Lung (tissue), 11 donors: ENCODE measurements at regions not wholly inside any gene's neighbourhood (a gene's known extent, or its start where the extent isn't known, plus 50 kb on each side); places are given as distances from the start of the nearest gene placed in this dataset.
A peak's percentile ranks its signal among the peaks of the same experiment; 100 is the strongest.

ENCODE experiments used
- ATAC-seq: fragments of 200-7000 bp; cut with Tn5 transposase; one replicate; pipeline ENCODE4 v1.9.1; 2020; ENCODE audit warnings: moderate number of reproducible peaks; ENCODE audit not compliant: insufficient read depth, low FRiP score
- DNase-seq, 3 donors: peaks; one replicate each; pipeline ENCODE4 v3.0.0-alpha.2; 2013 to 2017
- H3K27ac ChIP-seq, 2 donors: one replicate each; pipeline ENCODE4 v1.5.1; 2013; ENCODE audit warnings: mild to moderate bottlenecking in 2 of 2, moderate library complexity in 2 of 2, control low read depth in 1 of 2, inconsistent platforms in 1 of 2, low read depth in 1 of 2, low read length in 1 of 2
- H3K27me3 ChIP-seq, 3 donors: one replicate each; pipeline ENCODE4 v1.5.1; 2013; ENCODE audit warnings: low read length in 2 of 3; ENCODE audit not compliant: control insufficient read depth in 3 of 3, insufficient read depth in 3 of 3
- H3K36me3 ChIP-seq, 4 donors: one replicate each; pipeline ENCODE4 v1.5.1; 2013; ENCODE audit warnings: low read length in 4 of 4, mild to moderate bottlenecking in 1 of 4, moderate library complexity in 1 of 4; ENCODE audit not compliant: control insufficient read depth in 4 of 4, insufficient read depth in 4 of 4
- H3K4me1 ChIP-seq, 5 donors: one replicate each; pipeline ENCODE4 v1.5.1; 2013; ENCODE audit warnings: low read length in 5 of 5, mild to moderate bottlenecking in 2 of 5, moderate library complexity in 1 of 5; ENCODE audit not compliant: control insufficient read depth in 5 of 5, insufficient read depth in 5 of 5
- H3K4me3 ChIP-seq: one replicate; pipeline ENCODE4 v1.5.1; 2013; ENCODE audit warnings: mild to moderate bottlenecking, control low read depth, moderate library complexity
- H3K9ac ChIP-seq, 2 donors: one replicate each; pipeline ENCODE4 v1.5.1; 2013; ENCODE audit warnings: low read length in 2 of 2, control low read depth in 1 of 2; ENCODE audit not compliant: insufficient read depth in 1 of 2
- H3K9me3 ChIP-seq, 4 donors: one replicate each; pipeline ENCODE4 v1.5.1; 2013; ENCODE audit warnings: low read length in 3 of 4, mild to moderate bottlenecking in 1 of 4, moderate library complexity in 1 of 4; ENCODE audit not compliant: control insufficient read depth in 4 of 4, insufficient read depth in 3 of 4
- WGBS, 2 donors: extraction: QIAGEN DNeasy Blood & Tissue Kit; methylation state at CpG; one replicate each; pipeline ENCODE4 v1.1.7; 2013; 5-methylcytosine and 5-hydroxymethylcytosine counted together
- TF ChIP-seq, protein P1 (sequence below): IDR thresholded peaks from 2 replicates; pipeline ENCODE4 v1.5.1; 2012; ENCODE audit warnings: mild to moderate bottlenecking; ENCODE audit errors: control extremely low read depth, extremely low read depth
- donor health status: control.
- donor health status: control.
- donor health status: Bipolar disorder and iron deficiency.
- donor health status: healthy.
- donor health status: DM: yes; HTN: yes; CAD: no.

DNA sequence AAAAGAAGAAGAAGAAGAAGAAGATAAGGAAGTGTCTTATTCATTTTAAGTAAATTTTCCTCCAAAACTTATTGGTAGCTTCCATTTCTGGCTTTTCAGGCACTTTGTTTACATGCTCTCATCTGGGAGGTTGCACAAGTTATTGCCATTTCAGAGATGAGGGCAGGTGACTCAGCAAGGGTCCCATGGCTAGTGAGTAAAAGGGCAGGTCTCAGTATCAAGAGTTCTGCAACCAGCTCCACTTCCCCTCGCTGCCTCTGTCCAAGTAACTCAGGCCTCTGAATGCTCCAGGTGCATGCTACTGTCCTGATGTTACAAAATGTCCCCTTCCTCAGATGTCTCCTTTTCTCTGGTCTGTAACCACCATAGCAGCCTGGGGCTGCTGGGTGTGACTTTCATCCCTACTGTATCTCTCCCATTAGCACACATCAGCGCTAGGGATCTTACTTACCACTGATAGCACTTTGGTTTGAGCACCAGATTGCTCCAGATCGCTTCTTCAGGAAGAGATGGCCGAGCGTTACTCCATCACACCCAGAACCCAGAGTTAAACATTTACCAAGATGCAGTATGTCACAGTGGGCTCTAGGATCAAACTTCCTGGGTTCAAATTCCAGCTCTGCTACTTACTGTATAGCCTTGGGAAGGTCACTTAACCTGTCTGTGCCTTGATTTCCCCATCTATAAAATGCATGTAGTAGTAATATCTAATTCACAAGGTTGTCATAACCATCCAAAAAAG is 57.4 kb upstream of the LAPTM4A start:
- no peak for DNase-seq
- H3K9ac ChIP-seq = no peak overlapping the region
- peaks cover 0 to 2% (median 0%) of the 10 kb centered on the region in 4 donors for H3K9me3 ChIP-seq
- WGBS, 2 donors = 81 to 90% methylated on average over 5 of the region's 5 CpGs
- TF ChIP-seq, protein P1, sequence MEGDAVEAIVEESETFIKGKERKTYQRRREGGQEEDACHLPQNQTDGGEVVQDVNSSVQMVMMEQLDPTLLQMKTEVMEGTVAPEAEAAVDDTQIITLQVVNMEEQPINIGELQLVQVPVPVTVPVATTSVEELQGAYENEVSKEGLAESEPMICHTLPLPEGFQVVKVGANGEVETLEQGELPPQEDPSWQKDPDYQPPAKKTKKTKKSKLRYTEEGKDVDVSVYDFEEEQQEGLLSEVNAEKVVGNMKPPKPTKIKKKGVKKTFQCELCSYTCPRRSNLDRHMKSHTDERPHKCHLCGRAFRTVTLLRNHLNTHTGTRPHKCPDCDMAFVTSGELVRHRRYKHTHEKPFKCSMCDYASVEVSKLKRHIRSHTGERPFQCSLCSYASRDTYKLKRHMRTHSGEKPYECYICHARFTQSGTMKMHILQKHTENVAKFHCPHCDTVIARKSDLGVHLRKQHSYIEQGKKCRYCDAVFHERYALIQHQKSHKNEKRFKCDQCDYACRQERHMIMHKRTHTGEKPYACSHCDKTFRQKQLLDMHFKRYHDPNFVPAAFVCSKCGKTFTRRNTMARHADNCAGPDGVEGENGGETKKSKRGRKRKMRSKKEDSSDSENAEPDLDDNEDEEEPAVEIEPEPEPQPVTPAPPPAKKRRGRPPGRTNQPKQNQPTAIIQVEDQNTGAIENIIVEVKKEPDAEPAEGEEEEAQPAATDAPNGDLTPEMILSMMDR = no peak
- H3K4me3 ChIP-seq = no peak overlapping the region
- peaks cover 0 to 8% (median 2%) of the 10 kb centered on the region in 5 donors for H3K4me1 ChIP-seq
- H3K27me3 ChIP-seq = no peaks in the 10 kb centered on the region
- no peak for ATAC-seq
- no peaks in the 10 kb centered on the region for H3K36me3 ChIP-seq
- H3K27ac ChIP-seq = no peak overlapping the region

DNA sequence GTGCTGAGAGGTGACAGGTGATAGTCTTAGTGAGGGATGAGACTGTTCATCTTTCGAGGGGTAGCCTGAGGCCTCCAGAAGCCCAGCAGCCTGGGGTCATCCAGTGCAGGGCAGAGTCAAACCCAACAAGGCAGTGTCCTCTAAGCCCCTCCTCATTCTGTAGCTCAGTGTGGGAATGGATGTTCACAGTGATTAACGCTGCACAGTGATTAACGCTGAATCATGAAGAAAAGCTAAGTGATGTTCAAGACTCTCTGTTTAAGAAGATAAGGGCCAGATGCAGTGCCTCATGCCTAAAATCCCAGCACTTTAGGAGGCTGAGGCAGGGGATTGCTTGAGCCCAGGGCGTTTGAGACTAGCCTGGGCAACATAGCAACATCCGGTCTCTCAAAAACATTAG is 56.3 kb upstream of the LAPTM4A start:
- no peak overlapping the region for H3K27ac ChIP-seq
- DNase-seq (no peak), ATAC-seq (no peak)
- peaks cover 0 to 8% (median 0%) of the 10 kb centered on the region in 5 donors for H3K4me1 ChIP-seq
- no peaks in the 10 kb centered on the region for H3K36me3 ChIP-seq
- no peak overlapping the region for H3K9ac ChIP-seq
- peaks cover 0 to 2% (median 0%) of the 10 kb centered on the region in 4 donors for H3K9me3 ChIP-seq
- TF ChIP-seq, protein P1 = no peak
- WGBS, 2 donors = 90 to 92% methylated on average over 5 of the region's 5 CpGs
- no peaks in the 10 kb centered on the region for H3K27me3 ChIP-seq
- H3K4me3 ChIP-seq = no peak overlapping the region

DNA sequence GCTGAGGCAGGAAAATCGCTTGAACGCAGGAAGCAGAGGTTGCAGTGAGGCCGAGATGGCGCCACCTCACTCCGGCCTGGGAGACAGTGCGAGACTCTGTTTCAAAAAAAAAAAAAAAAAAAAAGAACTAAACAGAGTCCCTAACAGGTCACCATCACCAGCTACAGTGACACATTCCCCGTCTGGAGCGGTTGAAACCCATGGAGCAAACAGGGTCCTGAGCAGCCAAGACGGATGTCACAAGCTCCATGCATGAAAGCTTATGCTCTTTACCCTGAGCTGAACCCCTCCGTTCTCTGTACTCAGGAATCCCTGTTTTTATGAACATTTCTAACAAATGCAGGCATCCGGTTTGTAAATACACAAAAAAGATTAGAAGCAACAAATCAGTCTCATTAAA is 55.9 kb upstream of the LAPTM4A start:
- H3K36me3 ChIP-seq = no peaks in the 10 kb centered on the region
- peaks cover 0 to 8% (median 0%) of the 10 kb centered on the region in 5 donors for H3K4me1 ChIP-seq
- H3K9ac ChIP-seq = no peak overlapping the region
- ATAC-seq (no peak), DNase-seq (peak in 1 of 3 donors; percentile 32)
- TF ChIP-seq, protein P1 = no peak
- no peaks in the 10 kb centered on the region for H3K27me3 ChIP-seq
- whole genome bisulfite sequencing, 2 donors = 88 to 95% methylated on average over 11 of the region's 11 CpGs
- H3K27ac ChIP-seq = no peak overlapping the region
- peaks cover 0 to 3% (median 1%) of the 10 kb centered on the region in 4 donors for H3K9me3 ChIP-seq
- no peak overlapping the region for H3K4me3 ChIP-seq
